Ascending aorta (tissue), 2 donors: ENCODE measurements at regions not wholly inside any gene's neighbourhood (a gene's known extent, or its start where the extent isn't known, plus 50 kb on each side); places are given as distances from the start of the nearest gene placed in this dataset.

Source experiments
- DNase-seq, 2 donors: peaks; one replicate each; pipeline ENCODE4 v3.0.0-alpha.2; 2019; ENCODE audit warnings: low spot score in 2 of 2
- H3K27ac ChIP-seq, 2 donors: fragments of 200-600 bp; sonication (generic); one replicate each; pipeline ENCODE4 v1.5.1; 2016 to 2017; ENCODE audit warnings: mild to moderate bottlenecking in 1 of 2
- H3K27me3 ChIP-seq: fragments of 200-600 bp; sonication (generic); one replicate; pipeline ENCODE4 v1.5.1; 2017
- H3K36me3 ChIP-seq, 2 donors: fragments of 200-600 bp; sonication (generic); one replicate each; pipeline ENCODE4 v1.5.1; 2016
- H3K4me1 ChIP-seq, 2 donors: fragments of 200-600 bp; sonication (generic); one replicate each; pipeline ENCODE4 v1.5.1; 2016 to 2017; ENCODE audit warnings: mild to moderate bottlenecking in 1 of 2
- H3K4me3 ChIP-seq, 2 donors: fragments of 200-600 bp; sonication (generic); one replicate each; pipeline ENCODE4 v1.5.1; 2016 to 2017; ENCODE audit warnings: mild to moderate bottlenecking in 1 of 2
- H3K9me3 ChIP-seq, 2 donors: fragments of 200-600 bp; sonication (generic); one replicate each; pipeline ENCODE4 v1.5.1; 2016
- intact Hi-C: fragments of 100-400 bp; cut with DNase I; formaldehyde crosslinking; loops from one replicate; pipeline ENCODE4 v1.15.1; 2023
- TF ChIP-seq, protein P1 (sequence below), 3 experiments: fragments of 200-600 bp in 2 of 3; fragments of 450-650 bp in 1 of 3; sonication (generic) in 2 of 3; IDR thresholded peaks; one replicate each; pipeline ENCODE4 v1.5.1; 2016 to 2019; ENCODE audit warnings: antibody characterized with exemption in 3 of 3, mild to moderate bottlenecking in 1 of 3, moderate library complexity in 1 of 3

DNA sequence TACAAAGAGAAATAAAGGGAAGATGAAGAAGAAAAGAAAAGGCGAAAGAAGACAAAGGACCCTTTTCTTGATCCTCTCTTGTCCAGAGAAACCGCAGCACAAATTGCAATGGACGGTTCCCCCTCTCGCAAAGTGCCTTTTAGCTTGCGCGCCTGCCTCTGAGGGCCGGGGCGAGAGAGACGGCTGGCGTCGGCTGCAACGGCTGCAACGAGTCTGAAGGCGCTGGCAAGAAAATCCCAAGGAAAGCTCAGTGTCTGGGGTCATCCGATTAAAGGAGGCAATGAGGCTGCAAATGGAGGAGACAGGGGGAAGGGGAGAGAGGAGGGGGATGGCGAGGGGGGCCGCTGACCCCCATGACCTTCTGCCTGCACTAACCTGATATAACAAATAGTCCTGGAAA is 671.5 kb downstream of the MED13L start:
- Histone ChIP-seq H3K36me3 (no peaks in the 10 kb centered on the region), H3K4me3 (no peak overlapping the region), H3K27ac (no peak overlapping the region), H3K9me3 (no peaks in the 10 kb centered on the region), H3K27me3 (no peaks in the 10 kb centered on the region), H3K4me1 (no peaks in the 10 kb centered on the region)
- no peak for DNase-seq
- intact Hi-C loops = no loop called here
- TF ChIP-seq, protein P1, sequence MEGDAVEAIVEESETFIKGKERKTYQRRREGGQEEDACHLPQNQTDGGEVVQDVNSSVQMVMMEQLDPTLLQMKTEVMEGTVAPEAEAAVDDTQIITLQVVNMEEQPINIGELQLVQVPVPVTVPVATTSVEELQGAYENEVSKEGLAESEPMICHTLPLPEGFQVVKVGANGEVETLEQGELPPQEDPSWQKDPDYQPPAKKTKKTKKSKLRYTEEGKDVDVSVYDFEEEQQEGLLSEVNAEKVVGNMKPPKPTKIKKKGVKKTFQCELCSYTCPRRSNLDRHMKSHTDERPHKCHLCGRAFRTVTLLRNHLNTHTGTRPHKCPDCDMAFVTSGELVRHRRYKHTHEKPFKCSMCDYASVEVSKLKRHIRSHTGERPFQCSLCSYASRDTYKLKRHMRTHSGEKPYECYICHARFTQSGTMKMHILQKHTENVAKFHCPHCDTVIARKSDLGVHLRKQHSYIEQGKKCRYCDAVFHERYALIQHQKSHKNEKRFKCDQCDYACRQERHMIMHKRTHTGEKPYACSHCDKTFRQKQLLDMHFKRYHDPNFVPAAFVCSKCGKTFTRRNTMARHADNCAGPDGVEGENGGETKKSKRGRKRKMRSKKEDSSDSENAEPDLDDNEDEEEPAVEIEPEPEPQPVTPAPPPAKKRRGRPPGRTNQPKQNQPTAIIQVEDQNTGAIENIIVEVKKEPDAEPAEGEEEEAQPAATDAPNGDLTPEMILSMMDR (IDR thresholded peaks at IDR 0.05) = no peak

DNA sequence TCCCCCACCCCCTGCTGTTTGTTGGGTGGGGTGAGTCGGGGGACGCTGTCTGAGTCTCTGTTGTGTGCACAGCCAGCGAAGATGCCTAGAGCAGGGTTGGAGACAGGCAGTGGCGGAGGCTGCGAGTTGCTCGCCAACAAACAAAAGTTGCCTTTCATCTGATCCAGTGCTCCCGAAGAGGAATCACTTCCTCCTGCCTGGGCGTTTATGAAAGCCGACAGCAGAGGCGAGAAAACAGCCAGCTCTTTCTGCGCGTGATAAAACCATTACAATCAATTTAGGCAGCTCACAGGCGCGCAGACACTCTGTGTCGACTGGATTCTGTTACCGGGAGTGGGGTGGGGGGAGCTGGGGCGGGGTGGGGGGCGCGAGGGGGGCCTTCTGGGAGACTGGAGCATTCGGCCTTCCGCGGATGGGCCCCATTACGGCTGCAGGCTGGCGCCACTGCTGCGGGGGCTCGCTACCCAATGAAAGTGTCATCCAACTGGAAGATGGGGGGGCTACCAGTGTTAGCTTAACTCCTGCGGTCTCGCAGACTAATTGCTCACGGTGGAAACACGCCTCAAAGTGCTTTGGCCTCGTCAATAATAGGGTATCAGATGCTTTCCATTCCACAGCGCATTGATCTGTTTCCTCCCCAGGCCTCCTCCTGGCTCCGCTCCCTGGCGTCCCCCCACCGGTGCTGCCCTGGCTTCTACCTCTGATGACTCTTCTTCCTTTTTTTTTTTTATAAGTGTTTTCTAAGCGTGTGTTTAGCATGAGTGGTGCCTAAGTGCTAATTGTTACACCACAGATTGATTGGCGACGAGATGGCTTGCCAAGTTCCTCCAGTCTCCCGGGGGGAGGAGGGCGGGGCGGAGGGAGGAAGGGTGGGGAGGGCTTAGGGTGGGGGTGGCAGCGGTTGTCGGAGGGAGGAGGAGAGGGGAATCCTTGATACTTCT is 678.4 kb downstream of the MED13L start:
- Histone ChIP-seq H3K9me3 (no peaks in the 10 kb centered on the region), H3K4me1 (peaks cover 0 to 3% of the 10 kb centered on the region in 2 donors), H3K27me3 (no peaks in the 10 kb centered on the region), H3K4me3 (peak overlapping the region; percentile 30 to 32), H3K36me3 (no peaks in the 10 kb centered on the region), H3K27ac (no peak overlapping the region)
- DNase-seq = no peak
- intact Hi-C loops = no loop called here
- TF ChIP-seq, protein P1 (IDR thresholded peaks at IDR 0.05) = no peak

DNA sequence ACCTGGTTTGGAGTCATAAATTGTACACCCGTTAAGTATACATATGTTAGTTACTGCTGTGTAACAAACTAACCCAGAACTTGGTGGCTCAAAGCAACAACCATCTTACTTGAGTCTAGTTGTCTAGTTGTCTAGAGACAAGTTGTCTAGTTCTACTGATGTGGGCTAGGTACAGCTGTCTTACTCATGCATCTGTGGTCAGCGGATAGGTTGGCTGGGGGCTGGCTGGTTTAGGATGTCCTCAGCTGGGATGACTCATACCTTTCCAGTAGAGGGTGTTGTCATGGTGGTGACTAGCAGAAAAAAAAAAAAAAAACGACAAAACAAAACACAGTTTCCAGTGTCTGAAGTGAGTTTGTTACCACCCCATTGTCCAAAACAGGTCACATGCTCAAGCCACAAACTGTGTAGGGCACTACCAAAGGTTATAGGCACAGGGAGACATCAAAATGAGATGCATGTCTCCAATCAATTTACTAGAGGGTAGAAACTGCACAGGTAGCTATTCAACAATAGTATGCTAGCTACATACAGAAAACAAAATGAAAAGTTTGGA is 680.3 kb downstream of the MED13L start:
- intact Hi-C loops = no loop called here
- TF ChIP-seq, protein P1 (IDR thresholded peaks at IDR 0.05) = no peak
- Histone ChIP-seq H3K36me3 (no peaks in the 10 kb centered on the region), H3K9me3 (no peaks in the 10 kb centered on the region), H3K27me3 (no peaks in the 10 kb centered on the region), H3K4me3 (no peak overlapping the region), H3K4me1 (peaks cover 0 to 3% of the 10 kb centered on the region in 2 donors), H3K27ac (no peak overlapping the region)
- no peak for DNase-seq

DNA sequence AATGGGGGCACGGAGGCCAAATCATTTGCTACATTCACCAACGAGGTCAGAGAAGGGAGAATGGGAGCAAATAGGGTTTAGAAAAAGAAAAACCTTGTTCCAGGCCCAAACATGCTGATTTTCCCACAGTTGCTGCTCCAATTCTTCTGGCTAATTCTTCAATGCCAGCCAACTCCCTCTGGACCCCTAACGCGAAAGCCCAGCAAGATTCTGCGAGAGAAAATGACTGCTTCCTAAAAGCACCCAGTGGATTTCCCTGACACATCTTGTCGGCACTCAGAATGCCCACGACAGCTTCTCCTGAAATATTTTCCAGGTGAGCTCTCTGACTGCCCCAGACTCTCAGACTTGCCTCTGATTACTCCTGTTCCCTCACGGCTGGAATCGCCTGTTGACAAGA is 689.4 kb downstream of the MED13L start:
- DNase-seq = no peak
- intact Hi-C loops = no loop called here
- TF ChIP-seq, protein P1 (IDR thresholded peaks at IDR 0.05) = no peak

DNA sequence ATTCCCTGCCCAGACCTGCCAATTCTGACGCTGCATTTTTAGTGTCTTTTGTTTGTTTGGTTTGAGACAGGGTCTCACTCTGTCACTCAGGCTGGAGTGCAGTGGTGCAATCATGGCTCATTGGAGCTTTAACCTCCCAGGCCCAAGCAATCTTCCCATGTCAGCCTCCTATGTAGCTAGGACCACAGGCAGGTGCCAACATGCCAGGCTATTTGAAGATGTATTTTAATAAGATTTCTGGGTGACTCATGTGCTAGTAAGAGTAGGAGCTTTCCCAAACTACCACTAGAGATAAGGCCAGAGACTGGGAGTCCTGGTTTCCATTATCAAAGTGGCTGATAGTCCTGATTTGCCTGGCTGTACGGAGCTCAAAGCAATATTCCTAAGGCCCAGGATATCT is 693.3 kb downstream of the MED13L start:
- no peak for DNase-seq
- no peak overlapping the region for H3K4me3 ChIP-seq
- intact Hi-C loops = no loop called here
- no peak overlapping the region for H3K27ac ChIP-seq
- H3K4me1 ChIP-seq = no peaks in the 10 kb centered on the region
- H3K9me3 ChIP-seq = no peaks in the 10 kb centered on the region
- no peaks in the 10 kb centered on the region for H3K36me3 ChIP-seq
- TF ChIP-seq, protein P1 (IDR thresholded peaks at IDR 0.05) = no peak
- H3K27me3 ChIP-seq = no peaks in the 10 kb centered on the region

More for the DNA sequence above, 689.4 kb downstream of the MED13L start:
- H3K9me3 ChIP-seq = no peaks in the 10 kb centered on the region
- no peak overlapping the region for H3K4me3 ChIP-seq
- no peaks in the 10 kb centered on the region for H3K36me3 ChIP-seq
- H3K4me1 ChIP-seq = no peaks in the 10 kb centered on the region
- H3K27me3 ChIP-seq = no peaks in the 10 kb centered on the region
- no peak overlapping the region for H3K27ac ChIP-seq
